ENCODE measurements at regions not wholly inside any gene's neighbourhood (a gene's known extent, or its start where the extent isn't known, plus 50 kb on each side); places are given as distances from the start of the nearest gene placed in this dataset.

- TF ChIP-seq YY1 (IDR thresholded peaks at IDR 0.05; ENCODE audit: insufficient read depth, insufficient read length) = no peak
- no peak for TF ChIP-seq SUZ12 (IDR thresholded peaks at IDR 0.05; ENCODE audit: extremely low read depth, insufficient read depth, insufficient read length)
- TF ChIP-seq ZNF274 (IDR thresholded peaks at IDR 0.05; ENCODE audit: low read depth, low read length) = no peak
- Histone ChIP-seq H3K36me3 (ENCODE audit: insufficient read depth, insufficient read length, low read length) (no peaks in the 10 kb centered on the region), H3K9ac (ENCODE audit: insufficient read length, low read depth) (no peak overlapping the region), H3K27me3 (ENCODE audit: insufficient read depth, insufficient read length) (no peaks in the 10 kb centered on the region), H3K4me3 (ENCODE audit: insufficient read length, low read depth) (no peak overlapping the region), H3K4me1 (ENCODE audit: insufficient read depth, insufficient read length) (peaks cover 5% of the 10 kb centered on the region), H3K9me3 (ENCODE audit: insufficient read depth, low read length) (no peaks in the 10 kb centered on the region)
- DNase-seq (ENCODE audit: low read depth, low spot score) = no peak
These were observed 88.1 kb upstream of the KLF7 start for GRCh38 chr2:207253666-207254345.

- no peak overlapping the region for H3K9ac ChIP-seq (ENCODE audit: insufficient read length, low read depth)
- no peak overlapping the region for H3K4me3 ChIP-seq (ENCODE audit: insufficient read length, low read depth)
- no peaks in the 10 kb centered on the region for H3K27me3 ChIP-seq (ENCODE audit: insufficient read depth, insufficient read length)
- no peak for TF ChIP-seq SUZ12 (IDR thresholded peaks at IDR 0.05; ENCODE audit: extremely low read depth, insufficient read depth, insufficient read length)
- no peak for TF ChIP-seq YY1 (IDR thresholded peaks at IDR 0.05; ENCODE audit: insufficient read depth, insufficient read length)
- no peak for TF ChIP-seq ZNF274 (IDR thresholded peaks at IDR 0.05; ENCODE audit: low read depth, low read length)
- no peak for DNase-seq (ENCODE audit: low read depth, low spot score)
- H3K9me3 ChIP-seq (ENCODE audit: insufficient read depth, low read length) = no peaks in the 10 kb centered on the region
- H3K36me3 ChIP-seq (ENCODE audit: insufficient read depth, insufficient read length, low read length) = no peaks in the 10 kb centered on the region
- peaks cover 6% of the 10 kb centered on the region for H3K4me1 ChIP-seq (ENCODE audit: insufficient read depth, insufficient read length)
These were observed 89.1 kb upstream of the KLF7 start for GRCh38 chr2:207254591-207255464.

- TF ChIP-seq YY1 (IDR thresholded peaks at IDR 0.05; ENCODE audit: insufficient read depth, insufficient read length) (no peak), SUZ12 (IDR thresholded peaks at IDR 0.05; ENCODE audit: extremely low read depth, insufficient read depth, insufficient read length) (no peak)
- H3K4me1 ChIP-seq (ENCODE audit: insufficient read depth, insufficient read length) = peaks cover 6% of the 10 kb centered on the region
- no peaks in the 10 kb centered on the region for H3K9me3 ChIP-seq (ENCODE audit: insufficient read depth, low read length)
These were observed 90.1 kb upstream of the KLF7 start for GRCh38 chr2:207255565-207256470.

GRCh38 chr2:207256476-207257207 is 90.9 kb upstream of the KLF7 start:
- Histone ChIP-seq H3K36me3 (ENCODE audit: insufficient read depth, insufficient read length, low read length) (no peaks in the 10 kb centered on the region), H3K4me1 (ENCODE audit: insufficient read depth, insufficient read length) (peaks cover 6% of the 10 kb centered on the region), H3K9ac (ENCODE audit: insufficient read length, low read depth) (no peak overlapping the region), H3K4me3 (ENCODE audit: insufficient read length, low read depth) (no peak overlapping the region), H3K9me3 (ENCODE audit: insufficient read depth, low read length) (no peaks in the 10 kb centered on the region), H3K27me3 (ENCODE audit: insufficient read depth, insufficient read length) (no peaks in the 10 kb centered on the region)
- TF ChIP-seq SUZ12 (IDR thresholded peaks at IDR 0.05; ENCODE audit: extremely low read depth, insufficient read depth, insufficient read length) = no peak
- TF ChIP-seq ZNF274 (IDR thresholded peaks at IDR 0.05; ENCODE audit: low read depth, low read length) = no peak
- TF ChIP-seq YY1 (IDR thresholded peaks at IDR 0.05; ENCODE audit: insufficient read depth, insufficient read length) = no peak
- no peak for DNase-seq (ENCODE audit: low read depth, low spot score)

More at GRCh38 chr2:207255565-207256470, 90.1 kb upstream of the KLF7 start:
- no peaks in the 10 kb centered on the region for H3K27me3 ChIP-seq (ENCODE audit: insufficient read depth, insufficient read length)
- no peaks in the 10 kb centered on the region for H3K36me3 ChIP-seq (ENCODE audit: insufficient read depth, insufficient read length, low read length)
- no peak overlapping the region for H3K9ac ChIP-seq (ENCODE audit: insufficient read length, low read depth)
- no peak overlapping the region for H3K4me3 ChIP-seq (ENCODE audit: insufficient read length, low read depth)
- no peak for DNase-seq (ENCODE audit: low read depth, low spot score)

- H3K4me1 ChIP-seq (ENCODE audit: insufficient read depth, insufficient read length) = peaks cover 6% of the 10 kb centered on the region
- H3K9me3 ChIP-seq (ENCODE audit: insufficient read depth, low read length) = no peaks in the 10 kb centered on the region
- H3K4me3 ChIP-seq (ENCODE audit: insufficient read length, low read depth) = no peak overlapping the region
- no peak overlapping the region for H3K9ac ChIP-seq (ENCODE audit: insufficient read length, low read depth)
- no peak for TF ChIP-seq ZNF274 (IDR thresholded peaks at IDR 0.05; ENCODE audit: low read depth, low read length)
- no peak for TF ChIP-seq YY1 (IDR thresholded peaks at IDR 0.05; ENCODE audit: insufficient read depth, insufficient read length)
- no peaks in the 10 kb centered on the region for H3K27me3 ChIP-seq (ENCODE audit: insufficient read depth, insufficient read length)
- no peak for DNase-seq (ENCODE audit: low read depth, low spot score)
- H3K36me3 ChIP-seq (ENCODE audit: insufficient read depth, insufficient read length, low read length) = no peaks in the 10 kb centered on the region
These were observed 91.8 kb upstream of the KLF7 start for GRCh38 chr2:207257251-207258250.

Measured in NT2/D1 (cell line).